DMS53 treated with DMSO at 0.1 percent for 48 hours (cell line): ENCODE measurements at regions not wholly inside any gene's neighbourhood (a gene's known extent, or its start where the extent isn't known, plus 50 kb on each side); places are given as distances from the start of the nearest gene placed in this dataset.
"Not testable (repeated sequence)": the region's sequence is repeated elsewhere in the genome, so short reads cannot be mapped to it uniquely, and the experiment has no call there.

Source experiments
- DNase-seq: peaks from one replicate; lab custom pipeline; 2025; ENCODE audit not compliant: unreplicated experiment; lab: John Stamatoyannopoulos, UW

DNA sequence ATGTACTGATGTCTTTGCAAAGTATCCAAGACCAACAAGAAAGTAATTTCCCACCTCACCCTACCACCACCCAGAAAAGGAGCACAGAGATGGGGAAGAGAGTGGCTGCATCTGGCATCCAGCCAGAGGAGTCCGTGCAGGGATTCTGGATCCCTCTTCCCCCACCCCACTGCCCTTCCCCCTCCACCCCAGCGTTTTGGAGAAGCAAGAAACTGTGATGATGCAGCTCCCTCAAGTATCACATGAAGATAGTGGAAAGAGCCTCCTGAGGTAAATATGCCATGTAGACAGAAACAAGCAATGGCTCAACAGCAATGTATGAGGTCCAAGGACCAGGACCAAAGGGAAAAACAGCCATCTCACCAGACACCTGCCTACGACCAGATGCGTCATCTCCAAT, 153.8 kb downstream of the DEPDC1B start:
- no peak for DNase-seq

DNA sequence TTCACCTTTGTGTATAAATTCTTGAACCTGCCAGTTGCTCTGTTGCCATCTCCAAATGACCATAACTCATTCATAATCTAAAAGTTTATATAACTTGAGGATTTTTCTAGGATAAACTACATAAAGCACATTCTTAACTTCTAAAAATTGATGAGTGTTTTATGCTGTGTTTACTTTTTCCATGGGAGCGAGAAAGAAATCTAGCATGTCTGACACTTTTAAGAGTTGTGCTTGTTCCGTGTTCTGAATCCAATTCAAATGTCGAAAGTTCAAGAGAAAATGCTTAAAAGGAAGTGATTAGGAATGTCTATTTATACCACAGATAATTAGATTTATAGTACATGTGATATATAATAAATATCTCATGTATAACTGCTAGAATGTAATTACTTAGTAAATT, 154.4 kb downstream of the DEPDC1B start:
- DNase-seq = no peak

DNA sequence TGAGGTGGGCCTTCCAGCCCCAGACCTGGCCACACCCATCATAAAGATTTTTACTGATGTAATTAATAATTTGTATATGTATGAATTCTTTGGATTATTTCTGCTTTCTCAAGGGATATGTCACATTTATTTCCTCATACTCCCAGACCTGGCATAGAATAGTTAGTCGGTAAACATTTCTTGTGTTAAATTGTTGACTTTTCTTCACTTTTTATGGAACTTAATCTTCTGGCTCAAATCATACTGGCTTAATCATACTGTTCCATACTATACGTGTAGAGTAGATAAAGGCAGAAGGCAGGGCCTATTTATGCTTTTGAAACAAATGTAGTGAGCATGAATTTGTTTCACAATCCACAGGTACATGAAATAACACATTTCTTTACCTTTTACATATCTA, 155.8 kb downstream of the DEPDC1B start:
- no peak for DNase-seq

DNA sequence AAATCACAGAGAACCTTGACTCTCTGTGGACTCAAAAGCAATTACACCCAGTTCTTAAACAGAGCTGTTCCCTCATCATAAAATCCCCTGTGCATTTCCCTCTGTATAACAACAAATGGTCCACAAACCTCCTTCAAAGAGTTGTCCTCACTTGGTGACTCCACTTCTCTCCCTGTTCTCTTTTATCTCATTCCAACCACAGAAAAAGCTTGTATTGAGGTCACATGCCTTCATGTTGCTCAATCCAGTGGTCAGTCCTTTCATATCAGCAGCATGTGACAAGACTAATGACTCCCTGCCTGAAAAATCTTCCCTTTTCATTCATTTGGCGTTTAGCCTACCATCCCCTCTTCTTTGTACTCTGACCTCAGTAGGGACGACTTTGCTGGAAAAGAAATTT, 158.0 kb downstream of the DEPDC1B start:
- DNase-seq = no peak

DNA sequence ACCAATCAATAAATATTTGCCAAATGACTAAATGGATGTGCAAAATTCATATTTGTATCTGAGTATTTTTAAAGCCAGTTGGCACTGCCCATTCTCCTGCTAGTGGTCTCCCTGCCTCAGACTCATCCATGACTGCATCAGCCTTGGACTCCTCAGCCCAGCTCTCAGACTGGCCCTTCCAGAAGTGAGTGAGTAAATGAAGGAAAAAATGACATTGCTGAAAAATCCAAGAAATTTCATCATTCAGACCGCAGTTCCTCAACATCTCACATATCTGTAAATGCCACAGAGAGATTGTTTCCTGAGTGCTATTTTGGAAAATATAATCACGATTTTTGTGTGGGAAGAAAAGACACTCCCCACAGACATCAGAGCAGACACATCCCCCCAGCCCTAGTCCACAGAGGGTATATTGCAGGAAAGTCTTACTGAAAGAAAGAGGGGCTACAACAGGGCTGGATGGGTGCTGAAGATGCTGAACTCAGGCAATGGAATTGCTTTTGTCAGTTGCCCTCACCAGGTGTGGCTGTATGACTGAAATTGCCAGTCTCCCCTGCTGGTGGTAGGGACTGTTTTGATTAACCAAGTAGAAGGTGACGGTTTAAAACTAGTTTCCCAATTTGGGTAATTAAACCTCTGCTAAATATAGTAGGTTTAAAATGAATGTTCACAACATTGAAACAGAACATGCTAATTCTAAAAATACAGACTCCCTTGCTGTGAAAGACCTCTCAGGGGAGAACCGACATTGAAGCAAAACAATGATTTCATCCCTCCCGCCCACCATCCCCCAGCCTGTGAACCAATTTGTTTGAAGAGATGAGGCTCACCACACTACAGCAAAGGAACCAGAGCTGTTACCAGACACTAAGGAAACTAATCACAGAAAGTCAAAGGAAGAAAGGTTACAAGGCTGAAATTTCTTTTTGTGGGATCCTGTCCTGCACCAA, 158.8 kb downstream of the DEPDC1B start:
- no peak for DNase-seq

DNA sequence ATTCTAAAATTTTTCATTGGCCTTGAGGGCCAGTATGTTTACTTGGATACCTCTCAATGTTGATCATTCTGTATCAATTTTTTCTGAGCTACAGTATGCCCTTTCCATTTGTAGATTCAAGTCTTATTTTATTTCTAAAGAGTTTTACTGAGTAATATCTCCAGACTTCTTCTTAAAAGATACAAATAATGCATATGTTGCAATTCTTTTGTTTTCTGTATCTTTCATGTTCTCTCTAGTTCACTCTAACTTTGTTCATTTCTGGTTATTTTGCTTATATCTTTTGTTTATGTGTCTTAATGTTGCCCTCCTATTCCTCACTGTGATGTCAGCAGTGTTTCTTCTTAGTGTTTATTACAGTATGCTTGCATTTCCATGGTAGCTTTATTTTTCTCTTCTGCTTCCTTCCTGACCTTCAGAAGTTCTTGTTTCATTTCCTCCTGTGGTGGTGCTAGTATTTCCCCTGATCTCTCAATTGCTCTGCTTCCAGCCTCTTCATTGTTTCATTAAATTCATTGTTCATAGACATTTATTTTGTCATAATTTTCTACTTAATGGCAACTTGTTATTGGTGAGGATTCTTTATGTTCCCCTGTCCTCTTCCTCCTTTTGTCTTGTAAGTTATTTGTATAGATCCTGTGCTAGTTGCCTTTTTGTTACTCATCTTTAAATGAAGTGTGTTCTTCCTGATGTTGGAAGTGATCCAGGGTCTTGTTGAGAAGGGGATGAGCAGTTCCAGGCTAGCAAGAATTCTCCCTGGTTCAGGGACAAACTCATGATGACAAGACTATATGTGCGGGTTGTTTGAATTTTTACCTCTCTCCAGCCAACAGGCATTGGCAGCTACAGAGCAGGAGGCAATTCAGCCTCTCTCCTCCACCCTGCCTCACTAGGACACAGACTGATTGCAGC, 160.8 kb downstream of the DEPDC1B start:
- no peak for DNase-seq

DNA sequence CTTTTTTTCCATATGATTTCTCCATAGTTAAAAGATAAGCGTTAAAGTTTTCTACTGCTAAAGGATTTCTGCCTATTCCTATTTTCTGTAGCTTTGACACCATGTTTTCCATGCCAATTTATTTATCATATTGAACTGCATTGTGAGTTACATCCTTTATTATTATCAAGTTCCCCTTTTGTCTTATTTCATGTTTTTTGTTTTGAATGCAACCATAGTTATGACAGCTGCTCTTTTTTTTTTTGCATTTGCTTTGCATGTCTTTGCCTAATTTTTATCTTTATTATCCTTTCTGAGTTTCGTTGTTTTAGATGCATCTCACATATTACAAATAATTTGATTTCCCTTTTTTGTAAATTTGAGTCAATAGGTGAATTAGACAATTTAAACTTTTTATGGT, 161.5 kb downstream of the DEPDC1B start:
- DNase-seq = no peak

DNA sequence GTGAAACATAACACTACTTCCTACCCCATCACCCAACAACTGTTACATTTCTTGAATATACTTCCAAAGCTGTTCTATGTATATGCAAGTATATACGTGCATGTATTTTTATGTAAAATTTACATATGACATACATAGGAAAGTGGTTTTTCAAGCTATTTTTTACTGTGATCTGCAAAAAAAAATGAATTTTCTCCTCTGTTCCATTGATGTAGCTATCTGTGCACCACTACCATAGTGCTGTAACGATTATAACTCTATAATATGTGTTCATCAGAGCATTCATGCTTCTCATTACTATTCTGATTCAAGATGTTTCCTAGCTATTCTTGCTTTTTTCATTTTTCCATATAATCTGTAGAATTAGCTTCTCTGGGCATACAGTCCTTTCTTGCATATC, 164.0 kb downstream of the DEPDC1B start:
- no peak for DNase-seq

DNA sequence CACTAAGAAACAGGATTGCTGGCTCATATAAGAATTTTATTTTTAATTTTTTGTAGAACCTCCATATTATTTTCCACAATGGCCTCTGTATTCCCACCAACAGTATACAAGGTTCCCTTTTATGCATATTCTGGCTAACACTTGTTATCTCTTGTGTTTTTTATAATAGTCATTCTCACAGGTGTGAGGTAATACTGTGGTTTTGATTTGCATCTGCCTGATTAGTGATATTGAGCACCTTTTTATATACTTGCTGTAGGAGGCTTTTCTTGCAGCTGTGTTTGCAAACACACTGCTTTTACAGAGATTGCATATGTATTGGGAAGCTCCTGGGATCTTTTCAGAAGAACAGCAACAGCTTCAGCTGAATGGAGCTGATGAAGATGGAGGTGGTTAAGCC, 164.8 kb downstream of the DEPDC1B start:
- DNase-seq = no peak

DNA sequence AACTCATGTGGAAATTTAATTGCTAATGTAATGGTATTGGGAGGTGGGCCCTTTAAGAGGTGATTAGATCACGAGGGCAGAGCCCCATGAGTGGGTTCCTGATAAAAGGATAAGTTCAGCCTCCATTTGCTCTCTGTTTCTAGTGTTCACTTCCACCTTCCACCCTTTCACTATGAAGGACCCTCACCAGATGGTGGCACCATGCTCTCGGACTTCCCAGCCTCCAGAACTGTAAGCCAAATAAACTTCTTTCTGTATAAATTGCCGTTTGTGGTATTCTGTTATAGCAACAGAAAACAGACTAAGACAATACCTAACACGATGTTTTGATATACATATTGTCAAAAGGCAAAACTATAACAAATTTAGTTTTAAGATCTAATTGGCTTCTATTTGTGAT, 166.2 kb downstream of the DEPDC1B start:
- DNase-seq = no peak

DNA sequence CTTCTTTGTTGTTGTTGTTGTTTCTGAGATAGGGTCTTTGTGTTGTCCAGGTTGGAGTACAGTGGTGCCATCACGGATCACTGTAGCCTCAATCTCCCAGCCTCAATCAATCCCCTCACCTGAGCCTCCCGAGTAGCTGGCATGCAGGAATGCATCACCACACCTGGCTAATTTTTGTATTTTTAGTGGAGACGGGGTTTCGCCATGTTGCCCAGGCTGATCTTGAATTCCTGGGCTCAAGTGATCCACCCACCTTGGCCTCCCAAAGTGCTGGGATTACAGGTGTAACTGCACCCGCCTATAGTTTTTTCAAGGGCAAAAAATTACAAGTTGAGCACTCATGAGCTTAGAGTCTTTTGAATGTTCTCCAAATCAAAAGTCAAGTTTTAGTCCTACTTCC, 167.2 kb downstream of the DEPDC1B start:
- not testable (repeated sequence) for DNase-seq

DNA sequence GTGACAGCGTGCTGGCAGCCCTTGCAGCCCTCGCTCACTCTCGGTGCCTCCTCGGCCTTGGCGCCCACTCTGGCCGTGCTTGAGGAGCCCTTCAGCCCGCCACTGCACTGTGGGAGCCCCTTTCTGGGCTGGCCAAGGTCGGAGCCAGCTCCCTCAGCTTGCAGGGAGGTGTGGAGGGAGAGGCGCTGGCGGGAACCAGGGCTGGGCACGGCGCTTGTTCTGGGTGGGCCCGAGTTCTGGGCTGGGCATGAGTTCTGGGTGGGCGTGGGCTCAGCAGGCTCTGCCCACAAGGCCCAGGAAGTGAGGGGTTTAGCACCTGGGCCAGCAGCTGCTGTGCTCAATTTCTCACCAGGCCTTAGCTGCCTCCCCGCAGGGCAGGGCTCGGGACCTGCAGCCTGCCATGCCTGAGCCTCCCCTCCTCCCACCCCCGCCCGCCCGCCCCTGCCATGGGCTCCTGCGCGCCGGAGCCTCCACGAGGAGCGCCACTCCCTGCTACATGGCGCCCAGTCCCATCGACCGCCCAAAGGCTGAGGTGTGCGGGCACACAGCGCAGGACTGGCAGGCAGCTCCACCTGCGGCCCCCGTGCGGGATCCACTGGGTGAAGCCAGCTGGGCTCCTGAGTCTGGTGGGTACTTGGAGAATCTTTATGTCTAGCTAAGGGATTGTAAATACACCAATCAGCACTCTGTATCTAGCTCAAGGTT, 169.7 kb downstream of the DEPDC1B start:
- not testable (repeated sequence) for DNase-seq

DNA sequence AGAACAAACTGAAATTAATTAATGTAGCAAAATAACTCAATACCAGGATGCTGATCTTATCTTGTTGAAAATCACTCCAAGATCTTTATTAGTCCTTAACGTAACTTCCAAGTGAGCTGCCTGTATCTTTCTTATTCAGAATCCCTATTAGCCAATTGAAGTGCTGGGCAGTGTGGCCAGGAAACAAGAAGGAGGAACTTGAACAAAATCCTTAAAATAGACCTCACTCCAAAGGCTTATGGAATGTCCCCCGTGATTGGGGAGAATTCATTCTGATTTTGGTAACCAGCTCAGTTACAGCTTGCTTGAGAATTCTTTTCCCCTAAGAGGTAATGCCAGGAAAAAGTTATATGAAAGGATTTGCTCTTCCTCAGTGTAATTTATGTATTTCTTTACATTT, 171.0 kb downstream of the DEPDC1B start:
- DNase-seq = no peak

DNA sequence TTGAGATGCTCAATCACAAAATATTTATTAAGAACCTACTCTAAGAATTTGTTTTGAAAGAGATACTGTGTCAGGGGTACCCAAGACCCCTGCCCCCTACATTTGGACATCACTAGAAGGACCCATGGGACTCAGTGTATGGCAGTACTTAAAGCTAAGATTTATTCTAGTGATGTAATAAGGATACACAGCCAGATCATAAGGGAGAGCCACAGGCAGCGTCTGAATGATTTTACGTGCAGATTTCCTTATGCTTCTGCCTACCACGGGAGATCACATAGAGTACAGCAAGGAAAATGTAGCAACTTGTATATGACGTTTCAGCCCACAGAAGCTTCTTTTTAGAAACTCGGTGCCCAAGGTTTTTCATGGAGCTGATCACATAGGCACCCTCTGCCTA, 172.9 kb downstream of the DEPDC1B start:
- no peak for DNase-seq

DNA sequence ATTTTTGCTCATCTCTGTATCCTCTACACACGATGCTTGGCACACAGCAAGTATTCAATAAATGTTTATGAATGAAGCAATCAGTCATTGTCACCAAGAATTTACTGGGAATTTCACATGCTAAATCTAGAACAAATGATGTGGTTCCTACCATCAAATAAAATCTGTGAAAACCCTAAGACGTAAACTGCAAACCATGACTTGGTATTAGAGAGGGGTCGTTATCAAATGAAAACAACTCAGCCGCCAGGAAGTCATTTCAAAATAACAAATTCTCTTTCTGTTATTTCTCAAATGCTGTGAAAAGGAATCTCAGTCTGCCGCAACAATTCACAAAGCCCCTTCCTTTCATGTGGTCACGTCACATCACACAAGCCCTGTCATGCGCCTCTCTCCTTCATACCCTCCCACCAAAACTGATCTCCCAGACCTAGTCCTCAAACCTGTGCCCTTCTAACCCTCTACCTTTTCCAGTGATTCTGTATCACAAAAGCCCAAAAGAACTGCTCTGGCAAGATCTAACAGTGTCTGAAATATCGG, 173.6 kb downstream of the DEPDC1B start:
- no peak for DNase-seq

DNA sequence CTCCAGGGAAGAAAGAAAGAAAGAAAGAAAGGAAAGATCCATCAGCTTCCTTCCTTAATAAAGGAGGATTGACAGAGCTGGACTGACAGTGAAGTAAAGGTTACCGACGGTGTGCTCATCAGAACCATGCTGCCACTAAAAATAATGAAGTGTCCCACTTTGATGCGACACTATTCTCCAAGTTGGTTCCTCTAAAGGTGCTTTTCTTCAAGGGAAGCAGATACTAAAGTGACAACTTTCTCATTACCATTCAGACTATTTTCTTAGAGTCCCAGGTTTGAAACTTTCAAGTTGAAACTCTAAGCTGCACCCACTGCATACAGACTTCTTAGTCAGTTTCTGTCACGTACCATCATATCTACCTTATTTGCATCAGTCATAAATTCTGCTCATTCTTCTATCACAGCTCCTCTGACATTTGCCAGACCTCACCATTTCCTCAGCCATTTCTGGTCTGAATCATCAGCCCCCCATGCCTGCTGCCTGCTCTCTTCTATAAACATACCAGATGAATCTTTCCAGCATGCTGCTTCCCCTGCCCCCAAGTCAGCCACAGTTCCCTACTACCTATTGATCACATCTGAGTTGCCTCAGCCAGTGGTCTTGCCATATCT, 177.6 kb downstream of the DEPDC1B start:
- no peak for DNase-seq

DNA sequence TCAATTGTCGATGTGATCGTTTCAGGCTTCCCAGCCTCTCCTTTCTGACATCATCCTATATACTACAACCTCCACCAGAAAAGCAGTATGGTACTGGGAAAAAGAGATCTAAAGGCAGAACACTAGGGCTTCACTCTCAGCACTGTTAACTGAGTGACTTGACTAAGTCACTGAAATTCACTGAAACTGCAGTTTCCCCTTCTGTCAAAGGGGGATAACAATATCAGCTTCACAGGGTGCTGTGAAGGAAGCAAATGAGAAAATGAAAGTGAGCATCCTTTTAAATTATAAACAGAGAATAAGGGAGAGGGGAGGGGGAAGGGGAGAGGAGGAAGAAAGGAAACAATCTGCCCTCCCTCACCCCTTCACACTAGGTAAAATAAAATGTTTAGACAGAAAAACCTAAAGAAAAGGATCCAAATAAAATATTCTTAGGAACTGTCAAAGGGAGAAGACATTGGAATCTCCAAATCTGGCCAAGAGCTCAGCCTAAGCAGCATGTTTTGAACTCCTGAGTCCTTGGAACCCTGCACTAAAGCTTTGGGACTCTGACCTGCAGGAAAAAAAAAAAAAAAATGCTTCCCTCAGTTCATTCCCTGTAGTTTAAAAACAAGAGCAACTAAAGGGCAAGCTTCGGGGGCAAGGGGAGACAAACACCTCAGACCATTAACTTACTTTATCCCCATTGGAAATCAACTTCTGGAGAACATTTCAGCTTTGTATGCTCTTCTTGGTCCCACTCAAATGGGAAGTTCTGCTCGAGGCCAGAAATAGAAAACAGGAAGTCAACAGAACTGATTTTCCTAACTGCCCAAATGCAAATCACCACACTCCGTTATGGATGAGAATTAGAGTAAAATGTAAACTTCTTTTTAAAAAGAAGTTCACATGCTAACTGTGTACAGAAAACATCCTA, 178.3 kb downstream of the DEPDC1B start:
- no peak for DNase-seq

DNA sequence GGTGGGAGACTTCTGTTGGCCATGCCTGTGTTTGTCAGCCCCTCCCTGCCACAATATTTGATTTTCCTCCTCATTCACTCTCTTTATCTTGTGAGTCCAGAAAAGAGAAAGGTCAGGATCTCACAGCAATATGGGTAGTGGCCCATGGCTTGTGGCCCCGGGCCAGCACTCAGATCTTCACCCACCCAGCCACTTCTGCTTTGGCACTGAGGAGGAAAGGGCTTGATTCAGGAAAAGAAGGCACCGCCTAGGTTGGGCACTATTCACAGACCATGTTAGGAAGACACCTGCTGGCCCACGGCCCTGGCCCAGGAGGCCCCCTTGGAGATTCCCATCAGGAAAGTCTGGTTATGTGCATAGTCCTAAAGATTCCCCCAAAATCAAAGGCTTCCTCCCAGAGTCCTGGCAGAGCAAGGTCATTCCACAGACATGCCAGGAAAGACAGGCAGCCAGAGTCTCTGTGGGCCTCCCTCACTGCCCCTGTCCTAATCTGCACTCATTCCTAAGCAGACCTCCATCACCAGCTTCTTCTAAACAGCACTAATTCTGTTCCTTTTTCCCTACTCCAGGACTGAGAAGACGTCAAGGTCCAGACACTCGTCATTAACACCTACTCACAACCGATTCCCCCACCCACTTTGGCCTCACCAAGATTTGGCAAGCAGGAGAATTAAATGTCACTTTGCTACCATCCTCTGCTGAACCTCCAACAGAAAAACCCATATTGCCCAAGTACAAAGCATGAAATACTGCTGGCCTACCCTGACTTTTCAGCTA, 179.3 kb downstream of the DEPDC1B start:
- DNase-seq = no peak

DNA sequence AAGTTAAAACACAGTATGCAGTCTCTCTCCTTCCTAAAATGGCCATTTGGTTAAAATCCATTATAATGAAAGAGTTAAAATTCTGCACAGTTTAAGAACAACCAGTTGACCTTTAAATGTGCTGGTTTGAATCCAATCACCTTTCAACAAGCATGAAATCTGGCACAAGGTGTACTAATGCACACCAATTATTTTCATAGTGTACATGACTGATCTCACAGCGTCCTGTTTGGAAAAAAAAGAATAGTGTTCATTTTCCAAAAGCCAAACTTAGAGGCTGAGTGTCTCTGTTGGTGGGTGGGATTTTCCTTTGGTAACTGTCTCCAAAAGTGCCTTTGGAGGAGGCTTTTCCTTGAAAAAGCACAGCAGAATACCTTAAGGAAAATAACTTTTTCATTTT, 180.6 kb downstream of the DEPDC1B start:
- no peak for DNase-seq
